K562 (cell line): ENCODE measurements at regions not wholly inside any gene's neighbourhood (a gene's known extent, or its start where the extent isn't known, plus 50 kb on each side); places are given as distances from the start of the nearest gene placed in this dataset.
A peak's percentile ranks its signal among the peaks of the same experiment; 100 is the strongest.

ENCODE experiments used
- ATAC-seq: fragments of 200-7000 bp; cut with Tn5 transposase; 3 replicates; pipeline ENCODE4 v1.9.1; 2020; ENCODE audit warnings: moderate library complexity
- BruUV-seq: library from RNA; stranded (reverse); fragments of 400-500 nt; replicated peaks from 2 replicates; lab custom pipeline; 2021; lab: Mats Ljungman, UMichigan
- CTCF ChIA-PET: fragments of 300-600 bp; formaldehyde crosslinking; extraction: SDS; loops from one replicate; lab custom pipeline; 2021; ENCODE audit warnings: low intra/inter-chr PET ratio; lab: Yijun Ruan, JAX
- POLR2A ChIA-PET: fragments of 300-600, 350-650 bp; sonication (Branson Sonifier 250); formaldehyde crosslinking; extraction: SDS; loops from one replicate; lab custom pipeline; 2021; ENCODE audit warnings: antibody characterized with exemption, inconsistent platforms; lab: Yijun Ruan, JAX
- DNase-seq, 4 experiments: peaks; one replicate each; pipeline versions ENCODE4 v3.0.0 to v3.0.0-alpha.2; 2011 to 2018; ENCODE audit warnings: low spot score in 3 of 4, mixed read lengths in 3 of 4; ENCODE audit errors: extremely low read depth in 1 of 4
- FAIRE-seq: peaks from 2 replicates; lab custom pipeline; 2011; peaks lifted over from hg19 to GRCh38; lab: Jason Lieb, UNC
- H2AFZ ChIP-seq: 2 replicates; pipeline ENCODE4 v1.6.0; 2011; ENCODE audit warnings: low read depth, low read length, control low read depth, inconsistent platforms
- H3K27ac ChIP-seq: fragments of 200-600 bp; 3 replicates; pipeline ENCODE4 v1.8.0; 2011; ENCODE audit warnings: low read depth, mild to moderate bottlenecking, control low read depth, inconsistent platforms, low read length, moderate library complexity, mixed read lengths; ENCODE audit errors: extremely low read depth
- H3K27me3 ChIP-seq, 2 experiments: fragments of 300-600 bp in 1 of 2; 2 replicates in 1 of 2; 3 replicates in 1 of 2; pipeline versions ENCODE4 v1.6.0 to v1.8.0; 2011; ENCODE audit warnings: inconsistent platforms in 2 of 2, low read length in 2 of 2, mild to moderate bottlenecking in 1 of 2, mixed read lengths in 1 of 2, moderate library complexity in 1 of 2; ENCODE audit not compliant: control insufficient read depth in 2 of 2, insufficient read depth in 2 of 2
- H3K36me3 ChIP-seq: fragments of 300-600 bp; 3 replicates; pipeline ENCODE4 v1.8.0; 2011; ENCODE audit warnings: mild to moderate bottlenecking, low read length, inconsistent platforms; ENCODE audit not compliant: control insufficient read depth, insufficient read depth
- H3K4me1 ChIP-seq, 2 experiments: fragments of 200-600 bp in 1 of 2; replicated peaks in 1 of 2; 2 replicates in 1 of 2; 3 replicates in 1 of 2; pipeline versions ENCODE4 v1.5.1 to v1.8.0; 2011; ENCODE audit warnings: inconsistent platforms in 2 of 2, low read length in 2 of 2, mild to moderate bottlenecking in 1 of 2, mixed read lengths in 1 of 2, moderate library complexity in 1 of 2; ENCODE audit not compliant: control insufficient read depth in 2 of 2, insufficient read depth in 2 of 2
- H3K4me2 ChIP-seq: 2 replicates; pipeline ENCODE4 v1.6.1; 2011; ENCODE audit warnings: low read length, control low read depth, inconsistent platforms, mixed read lengths; ENCODE audit not compliant: insufficient read depth
- H3K4me3 ChIP-seq: fragments of 200-600 bp; sonication (generic), shearing (Covaris generic); 2 replicates; pipeline ENCODE4 v1.5.1; 2016; ENCODE audit warnings: control low read depth, inconsistent platforms
- H3K79me2 ChIP-seq: fragments of 200-600 bp; 3 replicates; pipeline ENCODE4 v1.8.0; 2011; ENCODE audit warnings: low read length, inconsistent platforms; ENCODE audit not compliant: control insufficient read depth, insufficient read depth
- H3K9ac ChIP-seq, 2 experiments: 2 replicates each; pipeline versions ENCODE4 v1.6.0 to v1.6.1; 2011; ENCODE audit warnings: low read depth in 2 of 2, low read length in 2 of 2, control low read depth in 1 of 2, inconsistent platforms in 1 of 2, mild to moderate bottlenecking in 1 of 2, mixed read lengths in 1 of 2; ENCODE audit not compliant: insufficient read depth in 1 of 2
- H3K9me1 ChIP-seq: one replicate; pipeline ENCODE4 v1.6.0; 2011; ENCODE audit warnings: inconsistent platforms, mild to moderate bottlenecking, low read length, moderate library complexity; ENCODE audit not compliant: control insufficient read depth, insufficient read depth
- H3K9me3 ChIP-seq: replicated peaks from 2 replicates; pipeline ENCODE4 v1.5.1; 2011; ENCODE audit warnings: low read depth, low read length, inconsistent platforms; ENCODE audit not compliant: control insufficient read depth, insufficient read depth
- H4K20me1 ChIP-seq: replicated peaks from 2 replicates; pipeline ENCODE4 v1.6.1; 2011; ENCODE audit warnings: low read length, inconsistent platforms, mixed read lengths; ENCODE audit not compliant: control insufficient read depth, insufficient read depth
- ATF1 ChIP-seq, 2 experiments: fragments of 450-650 bp in 1 of 2; IDR thresholded peaks; 2 replicates each; pipeline ENCODE4 v1.6.1; 2016; ENCODE audit warnings: missing compliant biosample characterization in 1 of 2, missing genetic modification characterization in 1 of 2
- CBX3 ChIP-seq, 2 experiments: IDR thresholded peaks; 1 replicate in 1 of 2; 2 replicates in 1 of 2; pipeline ENCODE4 v1.6.1; 2012; ENCODE audit warnings: inconsistent platforms in 2 of 2, low read length in 2 of 2, borderline replicate concordance in 1 of 2, control low read depth in 1 of 2
- CEBPG ChIP-seq, 3 experiments: fragments of 200-800 bp in 1 of 3; sonication (Bioruptor generic) in 1 of 3; sonication (generic) in 1 of 3; formaldehyde crosslinking in 1 of 3; IDR thresholded peaks in 2 of 3; conservative IDR thresholded peaks in 1 of 3; 2 replicates each; pipeline versions ENCODE4 v1.6.1 to v1.8.0; 2016 to 2022; ENCODE audit warnings: missing compliant biosample characterization in 2 of 3, missing genetic modification characterization in 2 of 3, mild to moderate bottlenecking in 1 of 3, missing genetic modification reagents in 1 of 3
- ETV1 ChIP-seq: fragments of 450-650 bp; conservative IDR thresholded peaks from 2 replicates; pipeline ENCODE4 v1.6.1; 2016; ENCODE audit warnings: missing genetic modification characterization, control low read depth, low read depth, missing compliant biosample characterization
- GABPA ChIP-seq: fragments of 200-800 bp; sonication (Bioruptor generic); conservative IDR thresholded peaks from 2 replicates; pipeline ENCODE4 v1.6.1; 2016; ENCODE audit warnings: low read depth, missing genetic modification characterization, missing compliant biosample characterization
- KDM2B ChIP-seq: fragments of 250-450 bp; sonication (Bioruptor Pico); IDR thresholded peaks from 2 replicates; pipeline ENCODE4 v1.8.0; 2021; ENCODE audit warnings: mild to moderate bottlenecking, moderate library complexity
- NR2C2 ChIP-seq, 2 experiments: fragments of 200-800 bp in 1 of 2; sonication (Bioruptor generic) in 1 of 2; sonication (generic) in 1 of 2; formaldehyde crosslinking in 1 of 2; IDR thresholded peaks; 2 replicates each; pipeline versions ENCODE4 v1.6.1 to v1.8.0; 2016 to 2022; ENCODE audit warnings: mild to moderate bottlenecking in 1 of 2, missing compliant biosample characterization in 1 of 2, missing genetic modification characterization in 1 of 2, missing genetic modification reagents in 1 of 2
- ZNF3 ChIP-seq: fragments of 250-450 bp; sonication (Bioruptor Pico); IDR thresholded peaks from 2 replicates; pipeline ENCODE4 v1.5.0; 2021; ENCODE audit warnings: mild to moderate bottlenecking, moderate library complexity
- WGBS: fragments of 100-300 bp; shearing (Covaris generic); methylation state at CpG from one replicate; pipeline ENCODE4 v1.1.6; 2016; ENCODE audit warnings: low coverage, mixed read lengths; ENCODE audit not compliant: insufficient coverage; ENCODE audit errors: missing lambda C conversion rate; 5-methylcytosine and 5-hydroxymethylcytosine counted together
- in situ Hi-C: fragments of 300-500 bp; cut with MboI; formaldehyde crosslinking; loops from 4 replicates; pipeline ENCODE4 v1.15.0; 2018; ENCODE audit warnings: inconsistent platforms, mixed read lengths
- intact Hi-C: fragments of 100-400 bp; cut with micrococcal nuclease; formaldehyde crosslinking; loops from 2 replicates; pipeline ENCODE4 v1.14.2; 2022

DNA sequence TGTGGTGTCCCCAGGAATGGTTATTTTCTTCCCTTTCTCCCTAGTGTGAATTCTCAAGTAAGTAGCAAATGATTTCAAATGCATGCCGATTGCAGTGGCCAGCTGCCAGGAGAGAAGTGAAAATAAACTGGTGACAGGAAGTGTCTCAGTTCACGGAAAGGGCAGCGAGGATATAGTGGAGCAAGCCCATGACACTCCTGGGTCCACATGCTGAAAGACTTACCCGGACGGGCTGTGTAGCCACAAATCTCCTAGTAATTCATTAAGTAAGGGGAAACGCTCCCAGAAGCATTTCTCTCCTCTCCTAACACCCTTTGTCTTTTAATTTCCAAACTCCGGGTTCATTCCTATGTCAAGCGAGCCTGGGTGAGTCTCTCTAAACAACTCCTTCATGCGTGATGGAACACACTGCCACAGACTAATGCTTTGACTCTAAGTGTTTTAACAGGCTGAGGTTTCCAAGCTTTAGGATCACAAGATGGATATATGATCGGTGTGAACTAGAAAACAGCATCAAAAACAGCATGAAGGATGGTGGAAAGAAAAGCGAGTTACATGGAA is 125.6 kb downstream of the CYP26A1 start:
- H3K9me1 ChIP-seq, result no peaks in the 10 kb centered on the region
- no peak overlapping the region for H3K4me2 ChIP-seq
- H3K27ac ChIP-seq, result peak overlapping the region; percentile 26; the same call in 1 of the 3 replicates
- DNase-seq (peak in 1 of 4 experiments; percentile 12), FAIRE-seq (no peak), ATAC-seq (no peak)
- in situ Hi-C loops (no loop called here), intact Hi-C loops (no loop called here)
- no peaks in the 10 kb centered on the region; a peak in 1 of 5 replicates for H3K4me1 ChIP-seq
- H4K20me1 ChIP-seq, result no peaks in the 10 kb centered on the region
- H3K9me3 ChIP-seq, result no peaks in the 10 kb centered on the region
- CTCF ChIA-PET, result no interaction called here
- POLR2A ChIA-PET, result no interaction called here
- no peak overlapping the region for H3K9ac ChIP-seq
- no peaks in the 10 kb centered on the region; a peak in 1 of 5 replicates for H3K27me3 ChIP-seq
- 5% methylated on average over 11 of the region's 11 CpGs for WGBS
- peak overlapping the region; percentile 74 for H2AFZ ChIP-seq
- TF ChIP-seq CEBPG (CRISPR knock-in tag; IDR thresholded peaks at IDR 0.05) (no peak), CEBPG (tag; conservative IDR thresholded peaks at IDR 0.05 in 1 of 2, IDR thresholded peaks at IDR 0.05 in 1 of 2) (no peak), ETV1 (peak; percentile 60), GABPA (tag) (peak; percentile 56), NR2C2 (CRISPR knock-in tag; IDR thresholded peaks at IDR 0.05) (no peak), NR2C2 (tag; IDR thresholded peaks at IDR 0.05) (peak; percentile 52; the same call in 1 of the 2 replicates), ATF1 (CRISPR knock-in tag; IDR thresholded peaks at IDR 0.05) (no peak), ATF1 (tag; IDR thresholded peaks at IDR 0.05) (0 out of 2 replicates have a peak, but pooled peaks have one; percentile 7), ZNF3 (CRISPR knock-in tag) (no peak), KDM2B (CRISPR knock-in tag) (no peak), CBX3 (IDR thresholded peaks at IDR 0.05; ENCODE audit: borderline replicate concordance in 1 of 2, low read length in 2 of 2) (no peak)
- no peaks in the 10 kb centered on the region for H3K36me3 ChIP-seq
- H3K4me3 ChIP-seq, result no peak overlapping the region
- H3K79me2 ChIP-seq, result no peaks in the 10 kb centered on the region
- no TSS peak for BruUV-seq
